GM19372 (cell line): ENCODE measurements at regions not wholly inside any gene's neighbourhood (a gene's known extent, or its start where the extent isn't known, plus 50 kb on each side); places are given as distances from the start of the nearest gene placed in this dataset.
"Not testable (repeated sequence)": the region's sequence is repeated elsewhere in the genome, so short reads cannot be mapped to it uniquely, and the experiment has no call there.

Experiments used
- ATAC-seq: cut with Tn5 transposase; IDR thresholded peaks from one replicate; pipeline ENCODE4 v1.9.1; 2021; ENCODE audit warnings: mild to moderate bottlenecking, low read depth, moderate library complexity; ENCODE audit not compliant: unreplicated experiment

- peak; percentile 68 for ATAC-seq
Observed at GRCh38 chr4:38455092-38455862, 208.7 kb upstream of the KLF3 start.

- ATAC-seq = no peak
Observed at GRCh38 chr4:38456096-38456495, 207.9 kb upstream of the KLF3 start.

- ATAC-seq = no peak
Observed at GRCh38 chr4:38461342-38461741, 202.7 kb upstream of the KLF3 start.

GRCh38 chr4:38462367-38463055, 201.5 kb upstream of the KLF3 start:
- ATAC-seq = no peak

- ATAC-seq = no peak
Observed at GRCh38 chr4:38463268-38463958, 200.6 kb upstream of the KLF3 start.

- no peak for ATAC-seq
Observed at GRCh38 chr4:38464328-38464727, 199.7 kb upstream of the KLF3 start.

GRCh38 chr4:38466401-38466800, 197.6 kb upstream of the KLF3 start:
- no peak for ATAC-seq

GRCh38 chr4:38467296-38467695, 196.7 kb upstream of the KLF3 start:
- ATAC-seq = no peak

- ATAC-seq = no peak
Observed at GRCh38 chr4:38468339-38468866, 195.6 kb upstream of the KLF3 start.

- no peak for ATAC-seq
Observed at GRCh38 chr4:38469410-38469809, 194.6 kb upstream of the KLF3 start.

GRCh38 chr4:38470735-38471262, 193.2 kb upstream of the KLF3 start:
- no peak for ATAC-seq

GRCh38 chr4:38482696-38483095, 181.3 kb upstream of the KLF3 start:
- no peak for ATAC-seq

- not testable (repeated sequence) for ATAC-seq
Observed at GRCh38 chr4:38483628-38484027, 180.4 kb upstream of the KLF3 start.

- ATAC-seq = no peak
Observed at GRCh38 chr4:38489011-38489861, 174.8 kb upstream of the KLF3 start.

GRCh38 chr4:38489924-38490639, 173.9 kb upstream of the KLF3 start:
- ATAC-seq = no peak

- no peak for ATAC-seq
Observed at GRCh38 chr4:38490753-38491446, 173.1 kb upstream of the KLF3 start.

GRCh38 chr4:38491854-38492478, 172.0 kb upstream of the KLF3 start:
- no peak for ATAC-seq

- ATAC-seq = no peak
Observed at GRCh38 chr4:38493066-38493465, 170.9 kb upstream of the KLF3 start.
